AG09309 (cell line): ENCODE measurements at regions not wholly inside any gene's neighbourhood (a gene's known extent, or its start where the extent isn't known, plus 50 kb on each side); places are given as distances from the start of the nearest gene placed in this dataset.

Source experiments
- DNase-seq: peaks from one replicate; pipeline ENCODE4 v3.0.0-alpha.2; 2010; ENCODE audit warnings: low read depth
- H3K4me3 ChIP-seq: 2 replicates; pipeline ENCODE4 v1.5.1; 2011; ENCODE audit warnings: mild to moderate bottlenecking, low read depth, low read length, moderate library complexity; ENCODE audit not compliant: control insufficient read depth
- CTCF ChIP-seq: IDR thresholded peaks from 2 replicates; pipeline ENCODE4 v1.5.1; 2011; ENCODE audit warnings: mild to moderate bottlenecking, low read depth, low read length, inconsistent platforms; ENCODE audit not compliant: insufficient read depth, control insufficient read depth; ENCODE audit errors: missing control alignments

GRCh38 chr5:143576711-143577484 is 173.4 kb upstream of the NR3C1 start:
- no peak for TF ChIP-seq CTCF
- H3K4me3 ChIP-seq = no peak overlapping the region
- DNase-seq = no peak

- no peak for TF ChIP-seq CTCF
- no peak for DNase-seq
- no peak overlapping the region for H3K4me3 ChIP-seq
Measured at GRCh38 chr5:143575286-143575685, 171.8 kb upstream of the NR3C1 start.

- no peak for DNase-seq
- H3K4me3 ChIP-seq = no peak overlapping the region
- no peak for TF ChIP-seq CTCF
Measured at GRCh38 chr5:143574236-143574635, 170.8 kb upstream of the NR3C1 start.

DNA sequence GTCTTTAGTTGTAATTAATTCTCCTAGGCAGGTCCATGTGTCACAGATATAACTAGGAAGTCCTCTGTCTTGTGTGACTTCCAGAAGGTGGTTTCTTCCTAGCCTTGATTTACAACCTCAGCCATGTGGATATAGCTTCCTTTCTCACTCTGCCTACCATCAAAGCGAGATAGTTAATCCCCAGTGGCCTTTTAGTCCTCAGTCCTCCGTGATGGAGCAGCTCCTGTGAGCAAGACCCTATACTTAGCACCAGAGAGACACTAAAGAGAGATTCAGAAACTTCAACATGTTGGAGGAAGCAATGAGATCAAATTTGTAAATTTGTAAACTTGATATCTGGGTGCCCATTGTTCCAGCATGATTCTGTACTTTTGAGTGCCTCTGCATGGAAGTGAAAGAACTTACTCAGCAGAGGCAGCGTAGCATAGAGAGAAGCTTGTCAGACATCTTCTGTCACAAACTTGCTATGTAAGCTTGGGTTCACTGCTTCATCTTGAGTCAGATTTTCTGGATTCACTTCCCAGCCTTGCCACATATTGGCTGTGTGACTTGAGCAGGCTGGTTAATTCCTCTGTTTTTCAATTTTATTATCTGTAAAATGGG is 170.2 kb upstream of the NR3C1 start:
- DNase-seq = no peak
- no peak for TF ChIP-seq CTCF
- H3K4me3 ChIP-seq = no peak overlapping the region

DNA sequence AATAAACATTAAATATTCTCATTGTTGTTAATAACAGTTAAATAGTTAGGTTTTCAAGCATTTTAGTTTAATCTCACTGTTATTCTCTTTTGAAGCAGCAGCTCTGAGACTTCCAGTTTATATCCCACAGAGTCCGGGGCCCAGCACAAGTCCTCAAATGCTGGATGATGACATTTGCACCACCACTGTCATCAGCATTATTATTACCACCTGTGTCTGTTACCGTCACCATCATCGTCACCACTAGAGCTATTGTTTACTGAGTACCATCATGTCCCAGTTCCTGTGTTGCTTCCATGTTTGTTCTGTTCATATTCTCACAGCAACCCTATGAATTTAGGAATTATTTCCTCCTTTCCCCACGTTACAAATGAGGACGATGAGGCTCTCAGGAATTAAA is 169.2 kb upstream of the NR3C1 start:
- TF ChIP-seq CTCF = no peak
- no peak overlapping the region for H3K4me3 ChIP-seq
- DNase-seq = no peak

- DNase-seq = no peak
- TF ChIP-seq CTCF = no peak
- no peak overlapping the region for H3K4me3 ChIP-seq
Measured at GRCh38 chr5:143571642-143572624, 168.4 kb upstream of the NR3C1 start.
